Ishikawa (cell line): ENCODE measurements at regions not wholly inside any gene's neighbourhood (a gene's known extent, or its start where the extent isn't known, plus 50 kb on each side); places are given as distances from the start of the nearest gene placed in this dataset.

ENCODE experiments used
- CEBPB ChIP-seq: IDR thresholded peaks from 2 replicates; pipeline ENCODE4 v1.6.1; 2012
- CREB1 ChIP-seq: IDR thresholded peaks from 2 replicates; pipeline ENCODE4 v1.6.1; 2012; ENCODE audit warnings: low read depth
- EGR1 ChIP-seq: IDR thresholded peaks from 2 replicates; pipeline ENCODE4 v1.6.1; 2012
- EP300 ChIP-seq: IDR thresholded peaks from 2 replicates; pipeline ENCODE4 v1.6.1; 2012; ENCODE audit warnings: borderline replicate concordance
- FOXM1 ChIP-seq: IDR thresholded peaks from 2 replicates; pipeline ENCODE4 v1.6.1; 2012; ENCODE audit warnings: low read depth, borderline replicate concordance
- NFIC ChIP-seq: IDR thresholded peaks from 2 replicates; pipeline ENCODE4 v1.6.1; 2012
- RAD21 ChIP-seq: IDR thresholded peaks from 2 replicates; pipeline ENCODE4 v1.6.1; 2012; ENCODE audit warnings: low read depth
- TAF1 ChIP-seq: IDR thresholded peaks from 2 replicates; pipeline ENCODE4 v1.6.1; 2012; ENCODE audit warnings: low read depth, mild to moderate bottlenecking
- TCF12 ChIP-seq: IDR thresholded peaks from 2 replicates; pipeline ENCODE4 v1.6.1; 2012; ENCODE audit warnings: low read depth
- TEAD4 ChIP-seq: IDR thresholded peaks from 2 replicates; pipeline ENCODE4 v1.6.1; 2012
- YY1 ChIP-seq: IDR thresholded peaks from 2 replicates; pipeline ENCODE4 v1.6.1; 2012; ENCODE audit warnings: low read depth
- ZBTB7A ChIP-seq: IDR thresholded peaks from 2 replicates; pipeline ENCODE4 v1.6.1; 2012; ENCODE audit warnings: low read depth
- TF ChIP-seq, protein P1 (sequence below): IDR thresholded peaks from 2 replicates; pipeline ENCODE4 v1.6.1; 2012; ENCODE audit warnings: low read depth, mild to moderate bottlenecking
- TF ChIP-seq, protein P2 (sequence below): IDR thresholded peaks from 2 replicates; pipeline ENCODE4 v1.6.1; 2012
- TF ChIP-seq, protein P3 (sequence below): IDR thresholded peaks from 2 replicates; pipeline ENCODE4 v1.6.1; 2012

- TF ChIP-seq CEBPB: no peak
- TF ChIP-seq YY1: no peak
- no peak for TF ChIP-seq NFIC
- TF ChIP-seq, protein P1, sequence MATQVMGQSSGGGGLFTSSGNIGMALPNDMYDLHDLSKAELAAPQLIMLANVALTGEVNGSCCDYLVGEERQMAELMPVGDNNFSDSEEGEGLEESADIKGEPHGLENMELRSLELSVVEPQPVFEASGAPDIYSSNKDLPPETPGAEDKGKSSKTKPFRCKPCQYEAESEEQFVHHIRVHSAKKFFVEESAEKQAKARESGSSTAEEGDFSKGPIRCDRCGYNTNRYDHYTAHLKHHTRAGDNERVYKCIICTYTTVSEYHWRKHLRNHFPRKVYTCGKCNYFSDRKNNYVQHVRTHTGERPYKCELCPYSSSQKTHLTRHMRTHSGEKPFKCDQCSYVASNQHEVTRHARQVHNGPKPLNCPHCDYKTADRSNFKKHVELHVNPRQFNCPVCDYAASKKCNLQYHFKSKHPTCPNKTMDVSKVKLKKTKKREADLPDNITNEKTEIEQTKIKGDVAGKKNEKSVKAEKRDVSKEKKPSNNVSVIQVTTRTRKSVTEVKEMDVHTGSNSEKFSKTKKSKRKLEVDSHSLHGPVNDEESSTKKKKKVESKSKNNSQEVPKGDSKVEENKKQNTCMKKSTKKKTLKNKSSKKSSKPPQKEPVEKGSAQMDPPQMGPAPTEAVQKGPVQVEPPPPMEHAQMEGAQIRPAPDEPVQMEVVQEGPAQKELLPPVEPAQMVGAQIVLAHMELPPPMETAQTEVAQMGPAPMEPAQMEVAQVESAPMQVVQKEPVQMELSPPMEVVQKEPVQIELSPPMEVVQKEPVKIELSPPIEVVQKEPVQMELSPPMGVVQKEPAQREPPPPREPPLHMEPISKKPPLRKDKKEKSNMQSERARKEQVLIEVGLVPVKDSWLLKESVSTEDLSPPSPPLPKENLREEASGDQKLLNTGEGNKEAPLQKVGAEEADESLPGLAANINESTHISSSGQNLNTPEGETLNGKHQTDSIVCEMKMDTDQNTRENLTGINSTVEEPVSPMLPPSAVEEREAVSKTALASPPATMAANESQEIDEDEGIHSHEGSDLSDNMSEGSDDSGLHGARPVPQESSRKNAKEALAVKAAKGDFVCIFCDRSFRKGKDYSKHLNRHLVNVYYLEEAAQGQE: no peak
- TF ChIP-seq ZBTB7A: no peak
- TF ChIP-seq EGR1: no peak
- TF ChIP-seq EP300: no peak
- TF ChIP-seq TEAD4: no peak
- no peak for TF ChIP-seq TAF1
- TF ChIP-seq, protein P2, sequence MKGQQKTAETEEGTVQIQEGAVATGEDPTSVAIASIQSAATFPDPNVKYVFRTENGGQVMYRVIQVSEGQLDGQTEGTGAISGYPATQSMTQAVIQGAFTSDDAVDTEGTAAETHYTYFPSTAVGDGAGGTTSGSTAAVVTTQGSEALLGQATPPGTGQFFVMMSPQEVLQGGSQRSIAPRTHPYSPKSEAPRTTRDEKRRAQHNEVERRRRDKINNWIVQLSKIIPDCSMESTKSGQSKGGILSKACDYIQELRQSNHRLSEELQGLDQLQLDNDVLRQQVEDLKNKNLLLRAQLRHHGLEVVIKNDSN: no peak
These were observed 434.2 kb upstream of the CCDC54 start for GRCh38 chr3:106943071-106943470.

- TF ChIP-seq EGR1: no peak
- no peak for TF ChIP-seq NFIC
- no peak for TF ChIP-seq TCF12
These were observed 431.8 kb upstream of the CCDC54 start for GRCh38 chr3:106945435-106945834.

GRCh38 chr3:106946866-106947265 lies 430.4 kb upstream of the CCDC54 start:
- TF ChIP-seq, protein P3, sequence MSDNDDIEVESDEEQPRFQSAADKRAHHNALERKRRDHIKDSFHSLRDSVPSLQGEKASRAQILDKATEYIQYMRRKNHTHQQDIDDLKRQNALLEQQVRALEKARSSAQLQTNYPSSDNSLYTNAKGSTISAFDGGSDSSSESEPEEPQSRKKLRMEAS: no peak
- TF ChIP-seq YY1 (no peak), NFIC (no peak), EP300 (no peak), CREB1 (no peak), CEBPB (no peak)

DNA sequence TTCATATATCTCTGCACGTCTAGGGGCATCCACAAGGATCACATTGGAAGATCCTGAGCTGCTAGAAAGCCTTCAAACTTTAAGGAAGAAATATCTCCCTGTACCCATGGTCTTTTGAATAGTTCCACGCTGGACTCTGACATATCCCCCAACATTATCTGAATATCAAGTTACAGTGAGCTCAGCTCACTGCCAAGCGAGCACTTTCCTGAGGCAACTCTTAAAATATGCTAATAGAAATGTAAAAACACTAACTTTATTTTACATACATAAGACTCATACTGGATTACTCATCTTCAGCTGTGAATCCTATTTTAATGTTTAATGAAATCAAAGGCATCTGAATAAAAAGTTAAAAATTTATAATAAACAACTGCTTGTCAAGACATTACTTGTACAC lies 420.2 kb upstream of the CCDC54 start:
- no peak for TF ChIP-seq TCF12
- TF ChIP-seq, protein P3: no peak
- no peak for TF ChIP-seq YY1
- TF ChIP-seq NFIC: no peak
- no peak for TF ChIP-seq EGR1
- no peak for TF ChIP-seq TEAD4
- no peak for TF ChIP-seq FOXM1
- TF ChIP-seq TAF1: no peak

- TF ChIP-seq FOXM1 (no peak), CEBPB (no peak), TAF1 (no peak), YY1 (no peak), EGR1 (no peak), RAD21 (no peak), TEAD4 (no peak), TCF12 (no peak), ZBTB7A (no peak), CREB1 (no peak), EP300 (no peak), NFIC (no peak)
- TF ChIP-seq, protein P2: no peak
- TF ChIP-seq, protein P3: no peak
- TF ChIP-seq, protein P1: no peak
These were observed 414.2 kb upstream of the CCDC54 start for GRCh38 chr3:106962993-106963392.

DNA sequence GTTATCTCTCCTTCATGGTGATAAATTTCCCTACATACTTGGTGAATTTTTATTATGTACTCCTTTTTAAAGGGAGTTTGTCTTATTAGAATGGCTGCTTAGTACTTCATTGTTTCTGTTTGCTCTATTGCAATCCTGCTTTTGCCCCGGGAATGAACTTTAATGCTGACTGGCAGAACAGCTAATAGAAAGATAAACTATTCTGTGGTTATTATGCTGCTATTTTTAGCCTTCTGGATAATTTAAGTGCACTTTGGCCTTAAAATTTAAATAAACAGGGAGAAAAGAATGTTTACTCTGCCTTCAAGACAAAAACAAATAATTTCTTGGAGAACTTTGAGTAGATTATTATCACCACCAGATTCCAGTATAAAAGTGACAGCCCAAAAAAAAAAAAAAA lies 413.8 kb upstream of the CCDC54 start:
- TF ChIP-seq, protein P1: no peak
- no peak for TF ChIP-seq FOXM1
- no peak for TF ChIP-seq CREB1
- no peak for TF ChIP-seq TEAD4
- TF ChIP-seq, protein P3: no peak
- no peak for TF ChIP-seq EGR1
- no peak for TF ChIP-seq EP300
- no peak for TF ChIP-seq CEBPB
- TF ChIP-seq TCF12: no peak
- no peak for TF ChIP-seq YY1
- no peak for TF ChIP-seq NFIC
